ENCODE measurements at regions not wholly inside any gene's neighbourhood (a gene's known extent, or its start where the extent isn't known, plus 50 kb on each side); places are given as distances from the start of the nearest gene placed in this dataset.

- no peak for TF ChIP-seq CTCF (IDR thresholded peaks at IDR 0.05; ENCODE audit: low read depth, low read length, missing input control)
- TF ChIP-seq RAD21 (IDR thresholded peaks at IDR 0.05), result no peak
- TF ChIP-seq MAX (IDR thresholded peaks at IDR 0.05), result no peak
- no peak for TF ChIP-seq TAF1 (conservative IDR thresholded peaks at IDR 0.05)
- no peak for TF ChIP-seq SP1 (IDR thresholded peaks at IDR 0.05)
- no peak for TF ChIP-seq RXRA (IDR thresholded peaks at IDR 0.05)
- TF ChIP-seq JUND (IDR thresholded peaks at IDR 0.05), result no peak
- no peak for TF ChIP-seq GABPA (IDR thresholded peaks at IDR 0.05 in 1 of 2, conservative IDR thresholded peaks at IDR 0.05 in 1 of 2)
- no peak for TF ChIP-seq FOXA1 (IDR thresholded peaks at IDR 0.05)
- no peak for TF ChIP-seq YY1 (IDR thresholded peaks at IDR 0.05)
Observed at GRCh38 chr2:18332477-18332876, 228.0 kb downstream of the RDH14 start.

Measured in liver (tissue), 3 donors.